ENCODE measurements at regions not wholly inside any gene's neighbourhood (a gene's known extent, or its start where the extent isn't known, plus 50 kb on each side); places are given as distances from the start of the nearest gene placed in this dataset.
A peak's percentile ranks its signal among the peaks of the same experiment; 100 is the strongest.

- peaks cover 3% of the 10 kb centered on the region for H3K4me1 ChIP-seq (ENCODE audit: insufficient read depth, low read length, poor library complexity, severe bottlenecking)
- no peak overlapping the region for H2AFZ ChIP-seq (ENCODE audit: low read length)
- H3K27me3 ChIP-seq (ENCODE audit: insufficient read depth, low read length, poor library complexity, severe bottlenecking) = no peaks in the 10 kb centered on the region
- H3F3A ChIP-seq (ENCODE audit: low read depth) = no peaks in the 10 kb centered on the region
- H3K4me2 ChIP-seq (ENCODE audit: low read depth, low read length, poor library complexity, severe bottlenecking) = no peak overlapping the region
- no peaks in the 10 kb centered on the region for H3K9me2 ChIP-seq (replicated peaks; ENCODE audit: low read depth, low read length)
- no peaks in the 10 kb centered on the region for H4K20me1 ChIP-seq (ENCODE audit: insufficient read depth, low read length, poor library complexity, severe bottlenecking)
- no peak overlapping the region for H3K9ac ChIP-seq (ENCODE audit: low read depth, low read length, poor library complexity, severe bottlenecking)
- no peaks in the 10 kb centered on the region for H3K9me3 ChIP-seq (ENCODE audit: insufficient read depth, low read depth, low read length)
- no peak overlapping the region for H3K4me3 ChIP-seq (ENCODE audit: low read length, poor library complexity, severe bottlenecking)
- H3K79me2 ChIP-seq (ENCODE audit: insufficient read depth, low read length) = no peaks in the 10 kb centered on the region
- TF ChIP-seq EZH2phosphoT487 (IDR thresholded peaks at IDR 0.05; ENCODE audit: borderline replicate concordance) (no peak), CTCF (conservative IDR thresholded peaks at IDR 0.05; ENCODE audit: low read length) (no peak)
- no peaks in the 10 kb centered on the region for H3K36me3 ChIP-seq (ENCODE audit: insufficient read depth, low read length)
Measured at GRCh38 chr2:16007167-16007934, 67.0 kb downstream of the MYCN start.

- no peaks in the 10 kb centered on the region for H3K9me2 ChIP-seq (replicated peaks; ENCODE audit: low read depth, low read length)
- H3K4me1 ChIP-seq (ENCODE audit: insufficient read depth, low read length, poor library complexity, severe bottlenecking) = peaks cover 3% of the 10 kb centered on the region
- no peak overlapping the region for H3K9ac ChIP-seq (ENCODE audit: low read depth, low read length, poor library complexity, severe bottlenecking)
- H3K27me3 ChIP-seq (ENCODE audit: insufficient read depth, low read length, poor library complexity, severe bottlenecking) = no peaks in the 10 kb centered on the region
- no peaks in the 10 kb centered on the region for H3K79me2 ChIP-seq (ENCODE audit: insufficient read depth, low read length)
- TF ChIP-seq EZH2phosphoT487 (IDR thresholded peaks at IDR 0.05; ENCODE audit: borderline replicate concordance) (no peak), CTCF (conservative IDR thresholded peaks at IDR 0.05; ENCODE audit: low read length) (no peak)
- no peaks in the 10 kb centered on the region for H3K36me3 ChIP-seq (ENCODE audit: insufficient read depth, low read length)
- H3K4me3 ChIP-seq (ENCODE audit: low read length, poor library complexity, severe bottlenecking) = no peak overlapping the region
- H4K20me1 ChIP-seq (ENCODE audit: insufficient read depth, low read length, poor library complexity, severe bottlenecking) = no peaks in the 10 kb centered on the region
- no peaks in the 10 kb centered on the region for H3F3A ChIP-seq (ENCODE audit: low read depth)
- H3K4me2 ChIP-seq (ENCODE audit: low read depth, low read length, poor library complexity, severe bottlenecking) = no peak overlapping the region
- peak overlapping the region; percentile 83 for H2AFZ ChIP-seq (ENCODE audit: low read length)
- no peaks in the 10 kb centered on the region for H3K9me3 ChIP-seq (ENCODE audit: insufficient read depth, low read depth, low read length)
Measured at GRCh38 chr2:16006537-16007166, 66.3 kb downstream of the MYCN start.

GRCh38 chr2:16005816-16006536 lies 65.6 kb downstream of the MYCN start:
- no peak overlapping the region for H3K4me2 ChIP-seq (ENCODE audit: low read depth, low read length, poor library complexity, severe bottlenecking)
- TF ChIP-seq CTCF (conservative IDR thresholded peaks at IDR 0.05; ENCODE audit: low read length) (no peak), EZH2phosphoT487 (IDR thresholded peaks at IDR 0.05; ENCODE audit: borderline replicate concordance) (no peak)
- H3K79me2 ChIP-seq (ENCODE audit: insufficient read depth, low read length) = no peaks in the 10 kb centered on the region
- no peaks in the 10 kb centered on the region for H3K27me3 ChIP-seq (ENCODE audit: insufficient read depth, low read length, poor library complexity, severe bottlenecking)
- no peaks in the 10 kb centered on the region for H3K9me3 ChIP-seq (ENCODE audit: insufficient read depth, low read depth, low read length)
- H3K9ac ChIP-seq (ENCODE audit: low read depth, low read length, poor library complexity, severe bottlenecking) = no peak overlapping the region
- no peaks in the 10 kb centered on the region for H4K20me1 ChIP-seq (ENCODE audit: insufficient read depth, low read length, poor library complexity, severe bottlenecking)
- no peaks in the 10 kb centered on the region for H3K36me3 ChIP-seq (ENCODE audit: insufficient read depth, low read length)
- H3K4me1 ChIP-seq (ENCODE audit: insufficient read depth, low read length, poor library complexity, severe bottlenecking) = peaks cover 3% of the 10 kb centered on the region
- no peaks in the 10 kb centered on the region for H3K9me2 ChIP-seq (replicated peaks; ENCODE audit: low read depth, low read length)
- H2AFZ ChIP-seq (ENCODE audit: low read length) = peak overlapping the region; percentile 83
- H3F3A ChIP-seq (ENCODE audit: low read depth) = no peaks in the 10 kb centered on the region
- no peak overlapping the region for H3K4me3 ChIP-seq (ENCODE audit: low read length, poor library complexity, severe bottlenecking)
